SK-N-SH (cell line): ENCODE measurements at regions not wholly inside any gene's neighbourhood (a gene's known extent, or its start where the extent isn't known, plus 50 kb on each side); places are given as distances from the start of the nearest gene placed in this dataset.

Source experiments
- CHD2 ChIP-seq: fragments of 150-350 bp; IDR thresholded peaks from 2 replicates; pipeline ENCODE4 v1.6.1; 2018; ENCODE audit warnings: low read length; ENCODE audit not compliant: partially characterized antibody
- CTCF ChIP-seq: fragments of 200-600 bp; sonication (generic); IDR thresholded peaks from 2 replicates; pipeline ENCODE4 v1.6.1; 2017; ENCODE audit warnings: antibody characterized with exemption, mild to moderate bottlenecking, moderate library complexity
- EP300 ChIP-seq, 2 experiments: IDR thresholded peaks; 2 replicates each; pipeline versions ENCODE4 v1.4.0 to v1.6.1; 2012; ENCODE audit warnings: borderline replicate concordance in 1 of 2, low read depth in 1 of 2, low read length in 1 of 2
- EZH2phosphoT487 ChIP-seq: fragments of 200-600 bp; sonication (generic); IDR thresholded peaks from 2 replicates; pipeline ENCODE4 v1.6.1; 2017; ENCODE audit warnings: low read depth, mixed run types, mild to moderate bottlenecking, antibody characterized with exemption, moderate library complexity, borderline replicate concordance
- GABPA ChIP-seq: IDR thresholded peaks from 2 replicates; pipeline ENCODE4 v1.4.0; 2012; ENCODE audit warnings: low read depth, mild to moderate bottlenecking
- GATA2 ChIP-seq: sonication (generic); formaldehyde crosslinking; IDR thresholded peaks from 2 replicates; pipeline ENCODE4 v1.5.0; 2020; ENCODE audit warnings: mild to moderate bottlenecking, missing genetic modification reagents
- MAX ChIP-seq: IDR thresholded peaks from 2 replicates; pipeline ENCODE4 v1.4.0; 2012; ENCODE audit warnings: low read depth
- PBX3 ChIP-seq: IDR thresholded peaks from 2 replicates; pipeline ENCODE4; 2012
- POLR2AphosphoS5 ChIP-seq: IDR thresholded peaks from 2 replicates; pipeline ENCODE4 v1.6.1; 2012; ENCODE audit warnings: low read depth, low read length
- RAD21 ChIP-seq: IDR thresholded peaks from 2 replicates; pipeline ENCODE4 v1.6.1; 2012; ENCODE audit warnings: mild to moderate bottlenecking, low read length
- REST ChIP-seq: IDR thresholded peaks from 2 replicates; pipeline ENCODE4 v1.6.1; 2012; ENCODE audit warnings: mild to moderate bottlenecking, low read depth, low read length, moderate library complexity
- TAF1 ChIP-seq: IDR thresholded peaks from 2 replicates; pipeline ENCODE4 v1.6.1; 2012; ENCODE audit warnings: low read depth, mild to moderate bottlenecking, low read length, moderate library complexity, borderline replicate concordance
- TCF12 ChIP-seq: IDR thresholded peaks from 2 replicates; pipeline ENCODE4 v1.4.0; 2012
- YY1 ChIP-seq: IDR thresholded peaks from 2 replicates; pipeline ENCODE4 v1.4.0; 2012; ENCODE audit warnings: low read depth, mild to moderate bottlenecking

GRCh38 chr2:12068796-12069538 lies 322.5 kb downstream of the LPIN1 start:
- TF ChIP-seq CTCF (no peak), YY1 (no peak), POLR2AphosphoS5 (no peak), TAF1 (no peak), MAX (no peak), CHD2 (no peak), PBX3 (no peak), EP300 (IDR thresholded peaks at IDR 0.05; ENCODE audit: borderline replicate concordance in 1 of 2, low read depth in 1 of 2, low read length in 1 of 2) (no peak), GATA2 (CRISPR knock-in tag) (no peak), REST (no peak), GABPA (no peak), EZH2phosphoT487 (no peak), TCF12 (0 out of 2 replicates have a peak, but pooled peaks have one; percentile 14), RAD21 (no peak)
